ENCODE measurements at regions not wholly inside any gene's neighbourhood (a gene's known extent, or its start where the extent isn't known, plus 50 kb on each side); places are given as distances from the start of the nearest gene placed in this dataset.

DNA sequence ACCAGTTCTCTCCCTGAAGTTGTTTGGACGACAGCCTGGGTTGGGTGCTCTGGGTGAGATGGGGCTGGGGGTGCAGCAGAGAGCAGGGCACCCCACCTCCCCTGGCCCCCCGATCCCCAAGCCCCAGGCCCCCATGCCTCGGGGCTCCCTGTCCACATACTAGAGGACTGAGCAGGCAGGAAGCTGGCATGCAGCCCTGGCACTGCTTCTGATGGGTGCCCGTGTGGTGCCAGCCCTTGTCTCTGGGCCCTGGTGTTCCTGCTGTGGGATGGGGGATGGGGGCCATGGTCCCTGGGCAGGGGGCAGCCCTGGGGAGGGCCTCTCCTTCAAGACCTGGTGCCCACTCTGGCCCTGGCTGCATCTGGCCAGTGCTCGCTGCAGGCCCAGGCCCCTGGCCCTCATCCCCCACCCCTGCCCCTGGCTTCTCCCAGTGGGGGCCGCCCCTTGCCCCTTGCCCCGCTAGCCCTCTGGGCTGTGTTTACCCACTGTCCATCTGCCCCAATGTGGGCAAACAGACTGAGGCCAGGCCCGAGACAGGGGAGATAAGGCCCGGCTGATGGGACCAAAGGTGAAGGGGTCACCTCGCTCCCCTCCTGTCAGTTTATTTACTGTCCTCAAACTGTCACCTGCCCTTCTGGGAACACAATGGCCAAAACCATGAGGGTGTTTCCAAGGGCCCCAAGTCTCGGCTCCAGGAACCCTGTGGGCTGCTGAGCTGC is 67.3 kb upstream of the RXRA start:
- TF ChIP-seq MAFK (IDR thresholded peaks at IDR 0.05; ENCODE audit: low read depth, low read length) = no peak
- no peak for TF ChIP-seq MAZ (IDR thresholded peaks at IDR 0.05; ENCODE audit: borderline replicate concordance, low read depth, low read length)
- no peak for TF ChIP-seq CEBPB (IDR thresholded peaks at IDR 0.05; ENCODE audit: low read depth, low read length)
- no peak for TF ChIP-seq BHLHE40 (IDR thresholded peaks at IDR 0.05; ENCODE audit: low read depth, low read length)
- TF ChIP-seq CTCF (conservative IDR thresholded peaks at IDR 0.05; ENCODE audit: low read depth, low read length) = no peak
- TF ChIP-seq SMC3 (IDR thresholded peaks at IDR 0.05; ENCODE audit: low read depth, low read length) = no peak
- Histone ChIP-seq H3K4ac (ENCODE audit: low read depth, low read length) (no peak overlapping the region), H3K4me1 (ENCODE audit: control insufficient read depth, insufficient read depth, low read length) (no peaks in the 10 kb centered on the region), H4K20me1 (ENCODE audit: insufficient read depth, low read length) (no peaks in the 10 kb centered on the region), H3K79me1 (ENCODE audit: low read depth in 1 of 2, low read length in 2 of 2) (no peaks in the 10 kb centered on the region), H4K8ac (ENCODE audit: low read depth in 2 of 2, low read length in 2 of 2) (no peak overlapping the region), H2BK120ac (ENCODE audit: low read depth, low read length) (no peak overlapping the region), H3K36me3 (ENCODE audit: control insufficient read depth, insufficient read depth, low read length) (no peaks in the 10 kb centered on the region), H4K91ac (ENCODE audit: insufficient read depth, low read depth, low read length) (no peak overlapping the region), H3K9me1 (ENCODE audit: insufficient read depth, low read length) (no peaks in the 10 kb centered on the region), H2AK5ac (ENCODE audit: low read depth, low read length) (no peak overlapping the region), H3K9me3 (ENCODE audit: control insufficient read depth, insufficient read depth, low read length) (no peaks in the 10 kb centered on the region), H3K14ac (replicated peaks; ENCODE audit: low read depth, low read length) (no peak overlapping the region), H2BK20ac (ENCODE audit: low read depth, low read length) (no peak overlapping the region), H3K4me3 (ENCODE audit: insufficient read depth, low read depth, low read length) (no peak overlapping the region), H2AK9ac (replicated peaks; ENCODE audit: low read depth, low read length, poor library complexity) (no peak overlapping the region), H3K18ac (ENCODE audit: low read depth, low read length) (no peak overlapping the region), H3K56ac (ENCODE audit: extremely low read depth, insufficient read depth, low read length) (no peak overlapping the region), H3K23ac (ENCODE audit: low read depth, low read length) (no peak overlapping the region), H2BK5ac (ENCODE audit: low read depth, low read length, poor library complexity, severe bottlenecking) (no peak overlapping the region), H3K27ac (ENCODE audit: insufficient read depth, low read length) (no peak overlapping the region), H2AFZ (replicated peaks; ENCODE audit: low read length, poor library complexity) (no peak overlapping the region), H3K4me2 (ENCODE audit: low read depth, low read length) (no peak overlapping the region), H3K9ac (ENCODE audit: low read depth, low read length) (no peak overlapping the region), H3K27me3 (ENCODE audit: control insufficient read depth, insufficient read depth, low read length) (peaks cover 29% of the 10 kb centered on the region), H2BK15ac (ENCODE audit: low read depth, low read length) (no peak overlapping the region), H4K5ac (ENCODE audit: low read depth, low read length) (no peak overlapping the region)
- BruUV-seq (replicated peaks) = no TSS peak
- POLR2A ChIA-PET (ENCODE audit: unreplicated experiment) = no interaction called here
- dilution Hi-C loops (cut with HindIII; ENCODE audit: low sequenced_read_pairs, unreplicated experiment) = no loop called here
- WGBS, 2 experiments (ENCODE audit: extremely low coverage in 2 of 2, insufficient read length in 1 of 2) = 17% methylated on average over 1 of the region's 11 CpGs; no CpG with 5 or more reads in 1 of the 2 experiments
- in situ Hi-C loops (cut with MboI; ENCODE audit: low sequenced_read_pairs) = no loop called here
- intact Hi-C loops (cut with micrococcal nuclease) = no loop called here
- DNase-seq = no peak
- no peak for ATAC-seq (ENCODE audit: low read depth)
- CTCF ChIA-PET = no interaction called here
